HK-2 (cell line): ENCODE measurements at regions not wholly inside any gene's neighbourhood (a gene's known extent, or its start where the extent isn't known, plus 50 kb on each side); places are given as distances from the start of the nearest gene placed in this dataset.

Source experiments
- DNase-seq: peaks from one replicate; pipeline ENCODE4 v3.0.0-alpha.2; 2018; ENCODE audit not compliant: unreplicated experiment

DNA sequence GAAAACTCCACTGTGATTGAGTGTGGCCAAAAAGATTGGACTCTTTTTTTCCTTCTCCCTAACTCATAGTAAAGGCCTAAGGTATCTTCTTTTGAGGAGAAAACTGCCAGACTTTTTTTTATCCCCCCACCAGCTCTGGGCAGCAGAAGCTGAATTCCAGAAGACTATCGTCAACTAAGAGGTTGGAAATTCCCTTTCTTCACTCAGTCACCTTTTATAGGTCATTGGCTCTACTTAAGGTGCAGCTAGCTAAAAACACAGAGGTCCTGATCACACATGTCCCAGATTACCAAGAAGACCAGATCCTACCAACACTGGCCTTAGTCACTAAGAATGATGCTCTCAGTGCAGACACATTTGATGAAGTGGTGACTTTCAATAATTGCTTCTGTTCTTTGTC, 1441.2 kb downstream of the PLA2G4A start:
- no peak for DNase-seq

- DNase-seq: no peak
These were observed 1441.7 kb downstream of the PLA2G4A start for GRCh38 chr1:188270497-188270896.

GRCh38 chr1:188277771-188278170, 1449.0 kb downstream of the PLA2G4A start:
- no peak for DNase-seq

GRCh38 chr1:188281921-188282320, 1453.2 kb downstream of the PLA2G4A start:
- DNase-seq: no peak

- no peak for DNase-seq
These were observed 1466.4 kb downstream of the PLA2G4A start for GRCh38 chr1:188295157-188295556.

DNA sequence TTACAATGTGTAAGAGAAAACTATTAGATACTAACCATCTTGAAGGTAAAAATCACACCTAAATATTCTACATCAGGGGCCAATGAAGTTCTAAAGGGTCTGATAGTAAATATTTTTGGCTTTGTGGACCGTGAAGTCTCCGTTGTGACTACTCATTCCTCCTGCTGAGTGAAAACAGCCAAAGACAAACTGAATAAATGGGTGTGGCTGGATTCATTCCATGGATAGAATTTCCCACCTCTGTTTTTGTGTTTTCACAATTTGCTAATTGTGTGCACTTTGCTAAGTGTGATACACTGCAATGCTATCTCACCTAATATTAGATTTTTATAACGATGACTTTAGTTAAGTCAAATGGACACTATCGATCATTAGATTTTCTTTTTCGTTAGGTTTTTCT, 1474.0 kb downstream of the PLA2G4A start:
- DNase-seq: no peak

DNA sequence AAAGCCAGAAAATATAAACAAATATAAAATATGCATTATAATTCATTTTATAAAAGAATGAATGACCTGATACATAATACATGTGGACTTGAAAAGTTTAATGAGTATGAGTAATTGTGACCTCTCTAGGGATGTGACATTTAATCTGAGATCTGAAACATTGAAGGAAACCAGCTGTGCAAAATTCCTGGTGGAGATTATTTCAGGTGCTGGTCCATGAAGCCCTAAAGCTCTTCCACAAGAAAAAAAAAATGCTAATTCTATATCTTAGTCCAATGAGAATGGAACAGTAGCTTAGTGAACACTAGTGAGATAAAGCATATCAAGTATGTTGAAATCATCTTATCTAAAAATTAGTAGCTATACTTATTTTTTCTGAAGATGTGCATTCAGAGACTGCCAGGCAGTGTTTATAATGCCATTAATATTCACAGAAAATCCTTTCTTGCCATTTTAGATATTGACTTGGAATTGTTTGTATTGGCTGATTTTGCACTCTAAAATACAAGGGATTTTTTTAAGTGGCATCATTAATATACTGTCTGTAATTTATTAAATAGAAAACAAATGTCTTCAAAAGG, 1485.9 kb downstream of the PLA2G4A start:
- no peak for DNase-seq

GRCh38 chr1:188317894-188318293, 1489.1 kb downstream of the PLA2G4A start:
- DNase-seq: no peak

DNA sequence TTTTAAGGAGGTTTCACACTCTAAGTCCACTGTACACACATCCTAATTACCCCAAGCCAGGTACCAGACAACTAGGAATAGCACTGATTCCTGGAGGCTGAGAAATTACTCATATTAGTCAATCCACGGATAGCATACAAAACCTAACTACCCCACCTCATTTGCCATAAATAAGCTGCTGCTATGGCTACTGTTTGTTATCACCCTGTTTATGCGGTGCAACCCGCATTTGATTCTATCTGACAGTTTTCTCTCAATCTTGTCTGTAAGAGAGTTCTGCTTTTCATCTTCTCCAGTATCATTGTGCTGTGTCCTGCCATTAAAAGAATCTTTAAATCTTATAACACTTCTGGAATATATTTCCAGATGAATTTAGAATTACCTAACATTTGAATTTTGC, 1496.5 kb downstream of the PLA2G4A start:
- DNase-seq: no peak

GRCh38 chr1:188343914-188344313, 1515.2 kb downstream of the PLA2G4A start:
- DNase-seq: no peak

GRCh38 chr1:188350104-188350503, 1521.4 kb downstream of the PLA2G4A start:
- DNase-seq: no peak

GRCh38 chr1:188355082-188355481, 1526.3 kb downstream of the PLA2G4A start:
- DNase-seq: no peak

DNA sequence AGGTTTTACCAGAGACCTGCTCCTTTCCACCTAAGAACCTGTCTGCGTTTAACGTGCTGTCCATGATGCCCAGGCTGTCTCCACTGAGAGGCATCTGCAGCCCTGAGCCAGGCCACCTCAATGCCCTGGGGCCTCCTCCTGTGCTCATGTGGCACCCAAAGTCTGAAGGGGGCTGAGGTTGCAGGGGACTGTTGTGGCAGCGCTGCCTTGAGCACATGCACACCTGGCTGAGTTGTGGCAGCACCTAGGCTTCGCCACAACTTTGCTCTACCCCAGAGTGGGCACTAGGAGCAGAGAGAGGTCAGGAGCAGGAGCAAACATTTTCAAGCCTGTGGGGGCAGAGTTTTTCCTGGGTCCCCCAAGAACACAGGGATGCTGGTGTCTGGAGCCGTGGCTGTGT, 1527.1 kb downstream of the PLA2G4A start:
- no peak for DNase-seq

DNA sequence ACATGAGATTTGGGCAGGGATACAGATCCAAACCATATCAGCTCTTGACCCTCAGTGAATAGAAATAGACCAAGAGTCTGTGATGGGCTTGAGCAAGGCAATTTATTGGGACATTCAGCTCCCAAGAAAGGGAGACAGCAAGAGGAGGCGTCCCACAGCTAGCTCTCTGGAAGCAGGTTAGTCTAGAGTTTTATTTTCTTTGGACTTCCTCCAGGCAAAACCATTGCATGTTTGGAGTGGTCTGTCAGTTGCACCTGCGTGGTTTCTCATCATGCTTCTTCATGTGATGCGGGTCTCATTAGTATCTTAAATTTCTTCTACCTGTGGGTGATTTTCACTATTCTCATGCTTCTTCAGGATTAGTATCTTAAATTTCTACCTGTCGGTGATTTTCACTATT, 1530.6 kb downstream of the PLA2G4A start:
- DNase-seq: no peak

- DNase-seq: no peak
These were observed 1535.2 kb downstream of the PLA2G4A start for GRCh38 chr1:188363943-188364342.

GRCh38 chr1:188364927-188365449, 1536.2 kb downstream of the PLA2G4A start:
- DNase-seq: no peak

GRCh38 chr1:188365874-188366273, 1537.1 kb downstream of the PLA2G4A start:
- no peak for DNase-seq

DNA sequence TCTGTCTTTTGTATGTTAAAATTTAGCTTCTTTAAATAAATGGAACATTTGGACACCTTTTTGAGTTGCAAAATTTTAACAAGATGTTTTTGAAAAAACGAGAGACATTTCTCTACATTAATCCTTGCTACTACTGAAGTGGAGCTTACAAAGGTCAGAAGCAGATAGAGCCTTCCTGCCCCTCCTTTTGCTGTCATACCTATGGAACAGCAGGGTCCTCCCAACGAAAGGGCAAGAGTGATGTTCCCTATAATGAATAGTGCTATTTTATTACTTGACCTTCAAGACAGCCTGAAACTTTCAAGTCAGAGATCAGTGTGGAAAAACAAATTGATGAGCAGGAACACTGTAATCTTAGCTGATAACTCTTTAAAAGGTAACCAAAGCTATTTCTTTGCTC, 1538.9 kb downstream of the PLA2G4A start:
- no peak for DNase-seq

GRCh38 chr1:188371295-188371806, 1542.6 kb downstream of the PLA2G4A start:
- no peak for DNase-seq

GRCh38 chr1:188372821-188373220, 1544.1 kb downstream of the PLA2G4A start:
- no peak for DNase-seq

GRCh38 chr1:188382851-188383250, 1554.1 kb downstream of the PLA2G4A start:
- DNase-seq: no peak

- DNase-seq: no peak
These were observed 1557.4 kb downstream of the PLA2G4A start for GRCh38 chr1:188386161-188386560.

DNA sequence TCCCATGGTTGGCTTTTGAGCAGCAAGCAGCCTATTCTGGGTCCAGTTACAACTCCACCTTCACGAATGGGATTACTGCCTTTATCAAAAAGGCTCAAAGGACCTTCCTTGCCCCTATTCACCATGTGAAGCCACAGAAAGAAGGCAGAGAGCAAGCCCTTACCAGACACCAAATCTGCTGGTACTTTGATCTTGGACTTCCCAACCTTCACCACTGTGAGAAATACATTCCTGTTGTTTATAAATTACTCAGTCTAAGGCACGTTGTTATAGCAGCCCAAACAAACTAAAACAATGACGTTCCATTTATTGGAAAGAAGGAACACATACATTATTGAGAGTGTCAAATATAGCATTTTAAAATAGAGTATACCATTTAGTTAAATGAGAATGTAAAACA, 1557.9 kb downstream of the PLA2G4A start:
- no peak for DNase-seq

- DNase-seq: no peak
These were observed 1565.9 kb downstream of the PLA2G4A start for GRCh38 chr1:188394677-188395076.
